ENCODE measurements at regions not wholly inside any gene's neighbourhood (a gene's known extent, or its start where the extent isn't known, plus 50 kb on each side); places are given as distances from the start of the nearest gene placed in this dataset.

GRCh38 chr10:113450046-113450804 is 102.6 kb upstream of the HABP2 start:
- Histone ChIP-seq H3K36me3 (ENCODE audit: control insufficient read depth in 4 of 4, insufficient read depth in 4 of 4, low read length in 4 of 4) (no peaks in the 10 kb centered on the region), H3K27me3 (ENCODE audit: control insufficient read depth in 3 of 3, insufficient read depth in 3 of 3, low read length in 2 of 3) (no peaks in the 10 kb centered on the region), H3K4me1 (ENCODE audit: control insufficient read depth in 5 of 5, insufficient read depth in 5 of 5, low read length in 5 of 5) (peaks cover 0 to 23% (median 4%) of the 10 kb centered on the region in 5 donors), H3K27ac (ENCODE audit: low read depth in 1 of 2, low read length in 1 of 2) (no peak overlapping the region), H3K9ac (ENCODE audit: insufficient read depth in 1 of 2, low read length in 2 of 2) (no peak overlapping the region), H3K4me3 (no peak overlapping the region), H3K9me3 (ENCODE audit: control insufficient read depth in 4 of 4, insufficient read depth in 3 of 4, low read length in 3 of 4) (no peaks in the 10 kb centered on the region)
- 75 to 84% methylated on average over 9 of the region's 9 CpGs for WGBS, 2 donors
- no peak for ATAC-seq (ENCODE audit: insufficient read depth, low FRiP score)
- peak in 1 of 3 donors; percentile 17 for DNase-seq
- no peak for TF ChIP-seq CTCF (IDR thresholded peaks at IDR 0.05; ENCODE audit: control extremely low read depth, extremely low read depth)

GRCh38 chr10:113450906-113451305 is 101.9 kb upstream of the HABP2 start:
- Histone ChIP-seq H3K36me3 (ENCODE audit: control insufficient read depth in 4 of 4, insufficient read depth in 4 of 4, low read length in 4 of 4) (no peaks in the 10 kb centered on the region), H3K4me3 (no peak overlapping the region), H3K9ac (ENCODE audit: insufficient read depth in 1 of 2, low read length in 2 of 2) (no peak overlapping the region), H3K27me3 (ENCODE audit: control insufficient read depth in 3 of 3, insufficient read depth in 3 of 3, low read length in 2 of 3) (no peaks in the 10 kb centered on the region), H3K9me3 (ENCODE audit: control insufficient read depth in 4 of 4, insufficient read depth in 3 of 4, low read length in 3 of 4) (no peaks in the 10 kb centered on the region), H3K27ac (ENCODE audit: low read depth in 1 of 2, low read length in 1 of 2) (no peak overlapping the region), H3K4me1 (ENCODE audit: control insufficient read depth in 5 of 5, insufficient read depth in 5 of 5, low read length in 5 of 5) (peaks cover 0 to 23% (median 4%) of the 10 kb centered on the region in 5 donors)
- 95 to 97% methylated on average over 1 of the region's 1 CpG for WGBS, 2 donors
- no peak for ATAC-seq (ENCODE audit: insufficient read depth, low FRiP score)
- DNase-seq: no peak
- no peak for TF ChIP-seq CTCF (IDR thresholded peaks at IDR 0.05; ENCODE audit: control extremely low read depth, extremely low read depth)

- Histone ChIP-seq H3K4me3 (no peak overlapping the region), H3K9ac (ENCODE audit: insufficient read depth in 1 of 2, low read length in 2 of 2) (no peak overlapping the region), H3K4me1 (ENCODE audit: control insufficient read depth in 5 of 5, insufficient read depth in 5 of 5, low read length in 5 of 5) (peaks cover 0 to 23% (median 4%) of the 10 kb centered on the region in 5 donors), H3K27ac (ENCODE audit: low read depth in 1 of 2, low read length in 1 of 2) (no peak overlapping the region), H3K36me3 (ENCODE audit: control insufficient read depth in 4 of 4, insufficient read depth in 4 of 4, low read length in 4 of 4) (no peaks in the 10 kb centered on the region), H3K27me3 (ENCODE audit: control insufficient read depth in 3 of 3, insufficient read depth in 3 of 3, low read length in 2 of 3) (no peaks in the 10 kb centered on the region), H3K9me3 (ENCODE audit: control insufficient read depth in 4 of 4, insufficient read depth in 3 of 4, low read length in 3 of 4) (no peaks in the 10 kb centered on the region)
- DNase-seq (no peak), ATAC-seq (ENCODE audit: insufficient read depth, low FRiP score) (no peak)
- WGBS, 2 donors: 75 to 83% methylated on average over 5 of the region's 5 CpGs
- no peak for TF ChIP-seq CTCF (IDR thresholded peaks at IDR 0.05; ENCODE audit: control extremely low read depth, extremely low read depth)
Observed at GRCh38 chr10:113452146-113452845, 100.6 kb upstream of the HABP2 start.
